Activated CD4-positive, alpha-beta T cell treated with anti-CD3 and anti-CD28 coated beads, Interleukin-2, Interleukin-4, amounts not matched to agents 100 ng/mL and 50 ng/mL, durations not matched to agents 16 hours and 8 hours (primary cell): ENCODE measurements at regions not wholly inside any gene's neighbourhood (a gene's known extent, or its start where the extent isn't known, plus 50 kb on each side); places are given as distances from the start of the nearest gene placed in this dataset.
"Not testable (repeated sequence)": the region's sequence is repeated elsewhere in the genome, so short reads cannot be mapped to it uniquely, and the experiment has no call there.

Source experiments
- DNase-seq: peaks from one replicate; pipeline ENCODE4 v3.0.0-alpha.2; 2020; ENCODE audit warnings: low spot score

GRCh38 chr12:111154147-111154834, 214.6 kb downstream of the PHETA1 start:
- DNase-seq = no peak

- DNase-seq = no peak
Observed at GRCh38 chr12:111152561-111152960, 216.3 kb downstream of the PHETA1 start.

- DNase-seq = no peak
Observed at GRCh38 chr12:111150921-111151840, 217.7 kb downstream of the PHETA1 start.

GRCh38 chr12:111150360-111150759, 218.5 kb downstream of the PHETA1 start:
- no peak for DNase-seq

GRCh38 chr12:111149299-111149698, 219.6 kb downstream of the PHETA1 start:
- no peak for DNase-seq

GRCh38 chr12:111148005-111148404, 220.9 kb downstream of the PHETA1 start:
- no peak for DNase-seq

GRCh38 chr12:111143271-111143670, 222.9 kb upstream of the MYL2 start:
- DNase-seq = no peak

GRCh38 chr12:111141205-111141604, 220.8 kb upstream of the MYL2 start:
- DNase-seq = no peak

GRCh38 chr12:111138016-111138415, 217.6 kb upstream of the MYL2 start:
- DNase-seq = no peak

GRCh38 chr12:111135293-111135832, 215.0 kb upstream of the MYL2 start:
- DNase-seq = no peak

GRCh38 chr12:111130336-111130735, 210.0 kb upstream of the MYL2 start:
- no peak for DNase-seq

- no peak for DNase-seq
Observed at GRCh38 chr12:111129149-111129767, 208.9 kb upstream of the MYL2 start.

- no peak for DNase-seq
Observed at GRCh38 chr12:111126331-111126730, 206.0 kb upstream of the MYL2 start.

GRCh38 chr12:111124183-111124582, 203.8 kb upstream of the MYL2 start:
- no peak for DNase-seq

GRCh38 chr12:111123390-111123789, 203.0 kb upstream of the MYL2 start:
- DNase-seq = no peak

GRCh38 chr12:111122458-111122878, 202.1 kb upstream of the MYL2 start:
- no peak for DNase-seq

- DNase-seq = no peak
Observed at GRCh38 chr12:111121840-111122239, 201.5 kb upstream of the MYL2 start.

GRCh38 chr12:111120578-111120977, 200.2 kb upstream of the MYL2 start:
- no peak for DNase-seq

GRCh38 chr12:111117017-111117416, 196.6 kb upstream of the MYL2 start:
- no peak for DNase-seq

GRCh38 chr12:111113313-111113712, 192.9 kb upstream of the MYL2 start:
- not testable (repeated sequence) for DNase-seq

GRCh38 chr12:111112311-111113098, 192.1 kb upstream of the MYL2 start:
- DNase-seq = no peak

GRCh38 chr12:111111681-111112080, 191.3 kb upstream of the MYL2 start:
- DNase-seq = no peak
